OCI-LY3 (cell line): ENCODE measurements at regions not wholly inside any gene's neighbourhood (a gene's known extent, or its start where the extent isn't known, plus 50 kb on each side); places are given as distances from the start of the nearest gene placed in this dataset.

ENCODE experiments used
- H2AFZ ChIP-seq: fragments of 200-600, 300-600 bp; shearing (Covaris generic); 2 replicates; pipeline ENCODE4 v1.6.0; 2014; ENCODE audit warnings: antibody characterized with exemption, low read depth, low read length
- H3K27ac ChIP-seq: fragments of 200-600, 300-600 bp; sonication (generic); 2 replicates; pipeline ENCODE4 v1.5.1; 2014; ENCODE audit warnings: mild to moderate bottlenecking, low read length, moderate library complexity, mixed read lengths
- H3K27me3 ChIP-seq: fragments of 200-600, 300-600 bp; sonication (generic); 2 replicates; pipeline ENCODE4 v1.6.1; 2014; ENCODE audit warnings: low read depth, low read length, mixed read lengths
- H3K36me3 ChIP-seq: fragments of 200-600, 300-600 bp; sonication (generic); replicated peaks from 2 replicates; pipeline ENCODE3; 2014; ENCODE audit warnings: low read depth, low read length, mixed read lengths
- H3K4me1 ChIP-seq: fragments of 300-600, 200-600 bp; sonication (generic); 2 replicates; pipeline ENCODE4 v1.6.1; 2014; ENCODE audit warnings: low read length, mixed read lengths
- H3K4me2 ChIP-seq: fragments of 200-600, 300-600 bp; sonication (generic); 2 replicates; pipeline ENCODE4 v1.6.1; 2014; ENCODE audit warnings: low read length, mixed read lengths
- H3K4me3 ChIP-seq: fragments of 300-600, 200-600 bp; sonication (generic); 2 replicates; pipeline ENCODE4 v1.5.1; 2014; ENCODE audit warnings: antibody characterized with exemption, mild to moderate bottlenecking, low read length, moderate library complexity
- H3K79me2 ChIP-seq: fragments of 300-600, 200-600 bp; shearing (Covaris generic); 2 replicates; pipeline ENCODE4 v1.6.1; 2014; ENCODE audit warnings: mild to moderate bottlenecking, low read length, mixed read lengths
- H3K9ac ChIP-seq: fragments of 300-600, 200-600 bp; shearing (Covaris generic); 2 replicates; pipeline ENCODE4 v1.6.0; 2014; ENCODE audit warnings: mild to moderate bottlenecking, low read length, moderate library complexity
- H3K9me3 ChIP-seq: fragments of 200-600, 300-600 bp; shearing (Covaris generic); 2 replicates; pipeline ENCODE4 v1.6.1; 2014; ENCODE audit warnings: low read length, mixed read lengths; ENCODE audit not compliant: insufficient read depth
- H4K20me1 ChIP-seq: fragments of 200-600, 300-600 bp; sonication (generic); 2 replicates; pipeline ENCODE4 v1.6.1; 2016; ENCODE audit warnings: low read length, mixed read lengths; ENCODE audit not compliant: insufficient read depth
- EZH2phosphoT487 ChIP-seq: fragments of 200-600 bp; shearing (Covaris generic); IDR thresholded peaks from 2 replicates; pipeline ENCODE4 v1.6.1; 2018; ENCODE audit warnings: antibody characterized with exemption, mixed run types, low read depth
- TF ChIP-seq, protein P1 (sequence below): fragments of 200-600, 300-600 bp; sonication (generic); IDR thresholded peaks from 2 replicates; pipeline ENCODE4 v1.5.1; 2014; ENCODE audit warnings: antibody characterized with exemption, low read length, low read depth

DNA sequence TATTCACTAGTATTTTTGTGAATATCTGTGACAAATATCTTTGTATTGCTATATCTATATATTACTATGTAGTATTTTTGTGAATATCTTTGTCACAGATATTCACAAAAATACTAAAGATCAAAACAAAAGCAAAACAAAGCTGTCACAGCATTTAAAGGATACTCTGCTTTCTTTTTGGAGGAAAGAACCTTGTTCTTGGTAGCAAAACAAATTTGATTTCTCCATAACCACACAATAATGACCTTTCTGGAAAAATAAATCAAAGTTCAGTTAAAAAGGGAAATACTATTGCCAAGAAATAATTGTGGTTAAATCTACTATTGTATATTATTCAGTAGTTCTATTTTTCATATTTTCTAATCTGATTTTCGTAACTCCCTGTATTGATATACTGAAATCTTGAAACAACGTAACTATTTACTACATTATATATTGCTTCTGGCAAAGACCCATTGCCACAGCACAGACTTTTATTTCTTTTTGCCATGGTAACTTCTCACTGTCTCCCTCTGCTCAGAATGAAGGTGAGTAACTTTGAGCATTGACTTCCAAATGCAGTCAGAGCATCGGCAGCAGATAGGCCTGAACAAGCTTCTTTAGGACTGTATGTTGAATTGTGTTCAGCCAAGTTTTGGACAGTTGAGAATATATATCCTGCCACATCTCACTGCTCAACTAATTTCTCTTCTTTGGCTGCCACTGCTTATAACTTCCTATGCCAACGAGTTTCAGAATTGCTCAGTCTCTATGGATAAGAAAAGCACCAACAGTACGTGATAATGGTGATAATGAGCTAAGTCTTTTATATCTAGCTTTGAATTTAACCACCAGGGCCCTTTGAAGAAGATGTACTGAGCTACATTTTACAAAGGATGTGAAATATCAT lies 1097.2 kb upstream of the GJE1 start:
- Histone ChIP-seq H3K4me1 (no peaks in the 10 kb centered on the region), H3K9me3 (no peaks in the 10 kb centered on the region), H3K79me2 (no peaks in the 10 kb centered on the region), H4K20me1 (no peaks in the 10 kb centered on the region), H3K4me2 (no peak overlapping the region), H2AFZ (no peak overlapping the region), H3K27ac (no peak overlapping the region), H3K27me3 (no peaks in the 10 kb centered on the region), H3K4me3 (no peak overlapping the region), H3K9ac (no peak overlapping the region), H3K36me3 (no peaks in the 10 kb centered on the region)
- TF ChIP-seq, protein P1, sequence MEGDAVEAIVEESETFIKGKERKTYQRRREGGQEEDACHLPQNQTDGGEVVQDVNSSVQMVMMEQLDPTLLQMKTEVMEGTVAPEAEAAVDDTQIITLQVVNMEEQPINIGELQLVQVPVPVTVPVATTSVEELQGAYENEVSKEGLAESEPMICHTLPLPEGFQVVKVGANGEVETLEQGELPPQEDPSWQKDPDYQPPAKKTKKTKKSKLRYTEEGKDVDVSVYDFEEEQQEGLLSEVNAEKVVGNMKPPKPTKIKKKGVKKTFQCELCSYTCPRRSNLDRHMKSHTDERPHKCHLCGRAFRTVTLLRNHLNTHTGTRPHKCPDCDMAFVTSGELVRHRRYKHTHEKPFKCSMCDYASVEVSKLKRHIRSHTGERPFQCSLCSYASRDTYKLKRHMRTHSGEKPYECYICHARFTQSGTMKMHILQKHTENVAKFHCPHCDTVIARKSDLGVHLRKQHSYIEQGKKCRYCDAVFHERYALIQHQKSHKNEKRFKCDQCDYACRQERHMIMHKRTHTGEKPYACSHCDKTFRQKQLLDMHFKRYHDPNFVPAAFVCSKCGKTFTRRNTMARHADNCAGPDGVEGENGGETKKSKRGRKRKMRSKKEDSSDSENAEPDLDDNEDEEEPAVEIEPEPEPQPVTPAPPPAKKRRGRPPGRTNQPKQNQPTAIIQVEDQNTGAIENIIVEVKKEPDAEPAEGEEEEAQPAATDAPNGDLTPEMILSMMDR = no peak
- no peak for TF ChIP-seq EZH2phosphoT487

- Histone ChIP-seq H3K9me3 (no peaks in the 10 kb centered on the region), H3K4me3 (no peak overlapping the region), H3K9ac (no peak overlapping the region), H3K4me1 (no peaks in the 10 kb centered on the region), H3K4me2 (no peak overlapping the region), H3K79me2 (no peaks in the 10 kb centered on the region), H3K36me3 (no peaks in the 10 kb centered on the region), H4K20me1 (no peaks in the 10 kb centered on the region), H2AFZ (no peak overlapping the region), H3K27ac (no peak overlapping the region), H3K27me3 (no peaks in the 10 kb centered on the region)
- TF ChIP-seq, protein P1 = no peak
- TF ChIP-seq EZH2phosphoT487 = no peak
Observed at GRCh38 chr6:141033101-141033500, 1099.6 kb upstream of the GJE1 start.

DNA sequence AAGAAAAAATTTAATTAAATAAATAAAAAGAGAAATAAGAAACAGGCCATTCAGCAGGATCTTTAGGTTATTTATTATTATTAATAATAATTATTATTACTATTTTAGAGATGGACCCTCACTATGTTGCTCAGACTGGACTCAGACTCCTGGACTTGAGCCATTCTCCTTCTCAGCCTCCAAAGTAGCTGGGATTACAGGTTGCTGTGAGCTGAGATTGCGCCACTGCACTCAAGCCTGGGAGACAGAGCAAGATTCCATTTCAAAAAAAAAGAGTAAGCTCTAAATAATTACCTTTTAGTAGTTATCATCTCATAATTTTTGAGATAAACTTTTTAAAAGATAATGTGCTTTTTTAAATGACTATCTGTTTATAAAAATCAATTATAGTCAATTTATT lies 1102.8 kb upstream of the GJE1 start:
- Histone ChIP-seq H3K9ac (no peak overlapping the region), H3K4me1 (no peaks in the 10 kb centered on the region), H3K9me3 (no peaks in the 10 kb centered on the region)

GRCh38 chr6:141028791-141029280 lies 1103.9 kb upstream of the GJE1 start:
- H3K79me2 ChIP-seq = no peaks in the 10 kb centered on the region
- H3K27me3 ChIP-seq = no peaks in the 10 kb centered on the region
- H3K4me2 ChIP-seq = no peak overlapping the region
- no peaks in the 10 kb centered on the region for H4K20me1 ChIP-seq
- H3K9me3 ChIP-seq = no peaks in the 10 kb centered on the region
- no peaks in the 10 kb centered on the region for H3K4me1 ChIP-seq
- H3K36me3 ChIP-seq = no peaks in the 10 kb centered on the region
- no peak overlapping the region for H2AFZ ChIP-seq
- no peak overlapping the region for H3K9ac ChIP-seq
- H3K27ac ChIP-seq = no peak overlapping the region
- no peak overlapping the region for H3K4me3 ChIP-seq
- TF ChIP-seq EZH2phosphoT487 = no peak
- TF ChIP-seq, protein P1 = no peak

More for the DNA sequence above, 1102.8 kb upstream of the GJE1 start:
- Histone ChIP-seq H3K27me3 (no peaks in the 10 kb centered on the region), H3K27ac (no peak overlapping the region), H3K4me2 (no peak overlapping the region), H3K36me3 (no peaks in the 10 kb centered on the region), H2AFZ (no peak overlapping the region), H3K79me2 (no peaks in the 10 kb centered on the region), H3K4me3 (no peak overlapping the region), H4K20me1 (no peaks in the 10 kb centered on the region)
- no peak for TF ChIP-seq EZH2phosphoT487
- TF ChIP-seq, protein P1 = no peak
